ENCODE measurements at regions not wholly inside any gene's neighbourhood (a gene's known extent, or its start where the extent isn't known, plus 50 kb on each side); places are given as distances from the start of the nearest gene placed in this dataset.
"Not testable (repeated sequence)": the region's sequence is repeated elsewhere in the genome, so short reads cannot be mapped to it uniquely, and the experiment has no call there.

- no peak for TF ChIP-seq CTCF (conservative IDR thresholded peaks at IDR 0.05; ENCODE audit: low read depth, low read length)
- H3K4me3 ChIP-seq (ENCODE audit: low read length), result no peak overlapping the region
- DNase-seq (ENCODE audit: low read depth), result no peak
Measured at GRCh38 chr7:66539902-66540375, 88.7 kb upstream of the KCTD7 start.

GRCh38 chr7:66542049-66542448 lies 86.6 kb upstream of the KCTD7 start:
- no peak for TF ChIP-seq CTCF (conservative IDR thresholded peaks at IDR 0.05; ENCODE audit: low read depth, low read length)
- H3K4me3 ChIP-seq (ENCODE audit: low read length), result no peak overlapping the region
- no peak for DNase-seq (ENCODE audit: low read depth)

- TF ChIP-seq CTCF (conservative IDR thresholded peaks at IDR 0.05; ENCODE audit: low read depth, low read length), result no peak
- DNase-seq (ENCODE audit: low read depth), result no peak
- no peak overlapping the region for H3K4me3 ChIP-seq (ENCODE audit: low read length)
Measured at GRCh38 chr7:66542528-66543269, 86.0 kb upstream of the KCTD7 start.

- DNase-seq (ENCODE audit: low read depth), result no peak
- no peak for TF ChIP-seq CTCF (conservative IDR thresholded peaks at IDR 0.05; ENCODE audit: low read depth, low read length)
- no peak overlapping the region for H3K4me3 ChIP-seq (ENCODE audit: low read length)
Measured at GRCh38 chr7:66549466-66549865, 79.2 kb upstream of the KCTD7 start.

- no peak for DNase-seq (ENCODE audit: low read depth)
- TF ChIP-seq CTCF (conservative IDR thresholded peaks at IDR 0.05; ENCODE audit: low read depth, low read length), result no peak
- no peak overlapping the region for H3K4me3 ChIP-seq (ENCODE audit: low read length)
Measured at GRCh38 chr7:66553001-66553400, 75.7 kb upstream of the KCTD7 start.

GRCh38 chr7:66553675-66554074 lies 75.0 kb upstream of the KCTD7 start:
- not testable (repeated sequence) for DNase-seq (ENCODE audit: low read depth); H3K4me3 ChIP-seq (ENCODE audit: low read length)

GRCh38 chr7:66554291-66554690 lies 74.4 kb upstream of the KCTD7 start:
- H3K4me3 ChIP-seq (ENCODE audit: low read length); DNase-seq (ENCODE audit: low read depth): not testable (repeated sequence)

GRCh38 chr7:66554842-66555430 lies 73.7 kb upstream of the KCTD7 start:
- not testable (repeated sequence) for H3K4me3 ChIP-seq (ENCODE audit: low read length); DNase-seq (ENCODE audit: low read depth)

Measured in retinal pigment epithelial cell (primary cell).